NB4 (cell line): ENCODE measurements at regions not wholly inside any gene's neighbourhood (a gene's known extent, or its start where the extent isn't known, plus 50 kb on each side); places are given as distances from the start of the nearest gene placed in this dataset.

Source experiments
- DNase-seq: peaks from one replicate; pipeline ENCODE4 v3.0.0; 2010; ENCODE audit warnings: low read depth
- H3K4me3 ChIP-seq: one replicate; pipeline ENCODE4 v1.5.1; 2011; ENCODE audit warnings: mild to moderate bottlenecking, low read depth, low read length, moderate library complexity
- MYC ChIP-seq: IDR thresholded peaks from 2 replicates; pipeline ENCODE4 v1.6.1; 2011; ENCODE audit warnings: low read depth, low read length
- POLR2A ChIP-seq: IDR thresholded peaks from 2 replicates; pipeline ENCODE4 v1.6.1; 2011; ENCODE audit warnings: mild to moderate bottlenecking; ENCODE audit not compliant: insufficient read length; ENCODE audit errors: extremely low read depth
- TF ChIP-seq, protein P1 (sequence below): IDR thresholded peaks from 2 replicates; pipeline ENCODE4 v1.6.1; 2011; ENCODE audit warnings: low read depth, low read length
- TF ChIP-seq, protein P2 (sequence below): IDR thresholded peaks from one replicate; pipeline ENCODE4 v1.5.1; 2012; ENCODE audit warnings: low read depth, low read length

DNA sequence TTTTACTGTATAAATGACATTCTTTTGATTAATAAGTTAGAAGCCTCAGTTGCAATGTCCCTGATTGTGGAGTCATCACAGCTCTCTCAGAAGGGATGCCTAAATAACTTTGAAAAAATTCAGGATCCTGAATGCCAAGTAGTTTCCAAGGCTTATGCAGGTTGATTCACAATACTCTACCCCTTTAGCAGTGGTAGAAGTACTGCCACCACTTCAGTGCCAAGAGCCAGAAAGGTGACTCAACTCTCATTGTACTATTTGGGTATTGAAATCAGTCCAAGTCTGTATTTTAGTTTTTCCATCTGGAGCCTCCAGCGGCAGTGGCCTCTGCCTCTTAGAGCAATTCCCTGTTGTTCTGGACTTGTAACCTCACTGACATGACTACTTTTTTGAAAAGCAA, 320.1 kb upstream of the NDST4 start:
- H3K4me3 ChIP-seq = no peak overlapping the region
- TF ChIP-seq, protein P1, sequence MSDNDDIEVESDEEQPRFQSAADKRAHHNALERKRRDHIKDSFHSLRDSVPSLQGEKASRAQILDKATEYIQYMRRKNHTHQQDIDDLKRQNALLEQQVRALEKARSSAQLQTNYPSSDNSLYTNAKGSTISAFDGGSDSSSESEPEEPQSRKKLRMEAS = no peak
- TF ChIP-seq MYC = no peak
- TF ChIP-seq, protein P2, sequence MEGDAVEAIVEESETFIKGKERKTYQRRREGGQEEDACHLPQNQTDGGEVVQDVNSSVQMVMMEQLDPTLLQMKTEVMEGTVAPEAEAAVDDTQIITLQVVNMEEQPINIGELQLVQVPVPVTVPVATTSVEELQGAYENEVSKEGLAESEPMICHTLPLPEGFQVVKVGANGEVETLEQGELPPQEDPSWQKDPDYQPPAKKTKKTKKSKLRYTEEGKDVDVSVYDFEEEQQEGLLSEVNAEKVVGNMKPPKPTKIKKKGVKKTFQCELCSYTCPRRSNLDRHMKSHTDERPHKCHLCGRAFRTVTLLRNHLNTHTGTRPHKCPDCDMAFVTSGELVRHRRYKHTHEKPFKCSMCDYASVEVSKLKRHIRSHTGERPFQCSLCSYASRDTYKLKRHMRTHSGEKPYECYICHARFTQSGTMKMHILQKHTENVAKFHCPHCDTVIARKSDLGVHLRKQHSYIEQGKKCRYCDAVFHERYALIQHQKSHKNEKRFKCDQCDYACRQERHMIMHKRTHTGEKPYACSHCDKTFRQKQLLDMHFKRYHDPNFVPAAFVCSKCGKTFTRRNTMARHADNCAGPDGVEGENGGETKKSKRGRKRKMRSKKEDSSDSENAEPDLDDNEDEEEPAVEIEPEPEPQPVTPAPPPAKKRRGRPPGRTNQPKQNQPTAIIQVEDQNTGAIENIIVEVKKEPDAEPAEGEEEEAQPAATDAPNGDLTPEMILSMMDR = no peak
- no peak for DNase-seq

- TF ChIP-seq, protein P2 = no peak
- TF ChIP-seq POLR2A (no peak), MYC (no peak)
- H3K4me3 ChIP-seq = no peak overlapping the region
These were observed 316.6 kb upstream of the NDST4 start for GRCh38 chr4:115430024-115430423.

GRCh38 chr4:115428455-115428854, 315.0 kb upstream of the NDST4 start:
- DNase-seq = no peak
- TF ChIP-seq, protein P2 = no peak
- TF ChIP-seq MYC (no peak), POLR2A (no peak)
- TF ChIP-seq, protein P1 = no peak
- H3K4me3 ChIP-seq = no peak overlapping the region

More at GRCh38 chr4:115430024-115430423, 316.6 kb upstream of the NDST4 start:
- DNase-seq = no peak

GRCh38 chr4:115424852-115425251, 311.4 kb upstream of the NDST4 start:
- DNase-seq = no peak
- no peak overlapping the region for H3K4me3 ChIP-seq
- TF ChIP-seq POLR2A (no peak), MYC (no peak)
- TF ChIP-seq, protein P2 = no peak
- TF ChIP-seq, protein P1 = no peak

DNA sequence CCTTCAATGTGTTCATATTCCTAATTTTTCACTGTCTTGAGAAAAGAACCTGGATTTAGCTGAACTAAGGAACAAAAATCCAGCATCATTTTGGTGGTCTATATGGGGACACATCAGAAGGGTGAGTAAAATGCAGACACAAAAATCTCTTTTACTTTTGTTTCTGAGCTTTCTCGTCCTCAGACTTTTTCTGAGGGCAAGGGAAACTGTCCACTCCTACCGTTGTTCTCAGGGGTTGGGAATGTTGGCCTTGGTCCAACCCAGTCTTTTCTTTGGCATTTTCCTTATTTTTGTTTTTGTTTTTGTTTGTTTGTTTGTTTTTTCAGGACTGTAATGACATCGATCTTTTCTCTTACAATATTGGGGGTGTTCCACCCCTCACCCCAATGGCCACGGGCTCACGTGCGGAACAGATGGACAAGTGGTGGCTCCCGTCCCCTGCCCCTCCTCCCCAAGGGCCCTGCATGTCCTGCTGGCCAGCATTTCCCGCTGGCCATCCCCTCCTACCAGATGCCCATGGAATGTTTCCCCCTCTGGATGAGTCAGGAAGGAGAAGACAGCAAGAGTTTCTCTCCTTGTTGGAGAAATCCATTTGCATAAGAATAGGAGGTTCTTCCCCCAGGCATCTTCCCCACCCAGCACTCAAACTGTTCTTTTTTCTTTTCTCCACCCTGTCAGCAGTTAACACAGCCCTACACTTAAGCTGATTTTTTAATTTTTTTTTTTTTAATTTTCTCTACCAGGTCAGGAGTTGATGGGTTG, 305.4 kb upstream of the NDST4 start:
- TF ChIP-seq POLR2A (no peak), MYC (no peak)
- TF ChIP-seq, protein P1 = no peak
- TF ChIP-seq, protein P2 = no peak
- DNase-seq = no peak
- no peak overlapping the region for H3K4me3 ChIP-seq

DNA sequence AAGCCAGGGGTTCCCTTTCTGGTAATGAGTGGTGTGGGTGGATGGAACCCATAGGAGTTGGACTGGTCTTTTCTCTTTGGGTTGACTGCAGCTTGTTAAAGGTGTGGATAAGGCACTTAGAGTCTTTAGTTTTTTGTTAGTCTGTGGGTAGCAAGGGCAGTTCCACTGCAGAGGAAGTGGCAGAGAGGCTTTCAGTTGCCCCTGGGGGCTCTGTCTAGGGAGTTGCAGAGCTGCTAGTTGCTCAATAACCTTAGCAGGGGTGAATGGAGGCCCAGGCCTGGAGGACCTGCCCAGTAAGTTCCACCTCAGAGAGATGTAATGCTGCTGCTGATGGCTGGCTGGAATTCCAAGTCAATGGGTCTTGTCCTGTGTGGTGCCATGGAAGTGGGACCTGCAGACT, 282.6 kb upstream of the NDST4 start:
- TF ChIP-seq POLR2A = no peak

More for the DNA sequence above, 282.6 kb upstream of the NDST4 start:
- peak; percentile 74 for DNase-seq
- no peak overlapping the region for H3K4me3 ChIP-seq
